Duodenal mucosa (tissue), 2 donors: ENCODE measurements at regions not wholly inside any gene's neighbourhood (a gene's known extent, or its start where the extent isn't known, plus 50 kb on each side); places are given as distances from the start of the nearest gene placed in this dataset.

Source experiments
- H3K27ac ChIP-seq: one replicate; pipeline ENCODE4 v1.7.0; 2013; ENCODE audit warnings: low read depth, low read length
- H3K27me3 ChIP-seq, 2 donors: one replicate each; pipeline ENCODE4 v1.7.0; 2013; ENCODE audit warnings: low read length in 2 of 2, control low read depth in 1 of 2; ENCODE audit not compliant: insufficient read depth in 2 of 2, control insufficient read depth in 1 of 2
- H3K36me3 ChIP-seq, 2 donors: one replicate each; pipeline ENCODE4 v1.7.0; 2013; ENCODE audit warnings: low read length in 2 of 2, control low read depth in 1 of 2; ENCODE audit not compliant: insufficient read depth in 2 of 2, control insufficient read depth in 1 of 2
- H3K4me1 ChIP-seq, 2 donors: one replicate each; pipeline ENCODE4 v1.7.0; 2013; ENCODE audit warnings: low read length in 2 of 2, control low read depth in 1 of 2; ENCODE audit not compliant: insufficient read depth in 2 of 2, control insufficient read depth in 1 of 2
- H3K4me3 ChIP-seq, 2 donors: one replicate each; pipeline ENCODE4 v1.7.0; 2013; ENCODE audit warnings: low read length in 2 of 2, low read depth in 1 of 2
- H3K9ac ChIP-seq, 2 donors: one replicate each; pipeline ENCODE4 v1.7.0; 2013; ENCODE audit warnings: low read length in 2 of 2, low read depth in 1 of 2
- H3K9me3 ChIP-seq, 2 donors: one replicate each; pipeline ENCODE4 v1.7.0; 2013; ENCODE audit warnings: low read length in 2 of 2, control low read depth in 1 of 2; ENCODE audit not compliant: control insufficient read depth in 1 of 2

DNA sequence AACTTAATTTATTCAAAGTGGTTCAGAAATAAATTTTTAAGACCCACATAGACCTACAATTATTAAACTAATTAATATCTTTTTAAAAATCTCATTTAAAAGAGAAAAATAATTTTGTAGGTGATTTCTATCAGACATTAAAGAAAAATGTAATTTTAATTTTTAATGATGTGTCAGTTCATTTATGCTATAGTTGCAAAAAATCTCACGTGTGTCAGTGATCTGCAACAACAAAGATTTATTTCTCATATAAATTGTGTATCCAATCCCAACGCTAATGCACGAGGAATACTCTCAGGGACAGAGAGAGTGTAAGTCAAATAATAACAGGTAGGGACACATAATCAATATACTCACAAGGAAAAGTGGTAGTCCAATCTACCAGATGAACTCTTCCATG, 456.6 kb upstream of the CCDC54 start:
- no peaks in the 10 kb centered on the region for H3K27me3 ChIP-seq
- H3K27ac ChIP-seq = no peak overlapping the region
- no peaks in the 10 kb centered on the region for H3K9me3 ChIP-seq
- H3K9ac ChIP-seq = no peak overlapping the region
- H3K4me3 ChIP-seq = no peak overlapping the region
- H3K36me3 ChIP-seq = no peaks in the 10 kb centered on the region
- no peaks in the 10 kb centered on the region for H3K4me1 ChIP-seq

DNA sequence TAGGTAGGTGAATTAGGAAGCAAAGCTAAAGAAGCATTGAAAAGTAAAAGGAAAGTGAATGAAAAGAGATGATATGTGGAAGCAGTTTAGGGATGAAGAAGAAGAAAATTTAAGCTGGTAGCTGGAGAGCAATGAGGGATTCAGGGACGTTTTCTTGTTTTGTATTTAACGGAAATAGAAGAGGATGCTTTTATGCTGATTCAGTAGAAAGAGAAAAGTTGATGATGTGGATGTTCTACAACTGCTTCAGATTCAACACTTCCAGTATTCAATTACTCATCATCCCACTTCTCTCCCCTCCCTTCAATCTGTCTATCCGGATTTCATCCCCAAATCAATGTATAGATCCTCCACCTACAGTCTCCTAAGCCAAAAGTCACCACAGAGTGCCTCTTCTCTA, 448.2 kb upstream of the CCDC54 start:
- no peak overlapping the region for H3K9ac ChIP-seq
- peaks cover 2 to 6% of the 10 kb centered on the region in 2 donors for H3K9me3 ChIP-seq
- no peak overlapping the region for H3K4me3 ChIP-seq
- no peak overlapping the region for H3K27ac ChIP-seq
- H3K27me3 ChIP-seq = no peaks in the 10 kb centered on the region
- no peaks in the 10 kb centered on the region for H3K36me3 ChIP-seq
- no peaks in the 10 kb centered on the region for H3K4me1 ChIP-seq

DNA sequence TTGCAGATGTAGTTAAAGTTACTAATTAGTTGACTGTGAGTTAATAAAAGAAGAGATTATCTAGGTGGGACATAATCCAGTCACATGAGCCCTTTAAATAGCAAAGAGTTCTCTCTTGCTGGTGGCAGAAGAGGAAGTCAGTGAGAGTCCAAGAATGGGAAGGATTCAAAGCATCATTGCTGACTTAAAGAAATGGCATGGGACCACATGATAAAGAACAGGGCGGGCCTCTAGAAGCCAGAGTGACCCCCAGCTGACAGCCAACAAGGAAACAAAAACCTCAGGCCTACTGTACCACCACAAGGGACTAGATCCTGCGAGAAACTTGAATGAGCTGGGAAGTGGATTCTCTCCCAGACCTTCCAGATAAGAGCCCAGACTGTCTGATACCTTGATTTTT, 447.2 kb upstream of the CCDC54 start:
- no peak overlapping the region for H3K4me3 ChIP-seq
- no peaks in the 10 kb centered on the region for H3K27me3 ChIP-seq
- H3K36me3 ChIP-seq = no peaks in the 10 kb centered on the region
- no peak overlapping the region for H3K27ac ChIP-seq
- no peak overlapping the region for H3K9ac ChIP-seq
- H3K4me1 ChIP-seq = no peaks in the 10 kb centered on the region
- peaks cover 5 to 11% of the 10 kb centered on the region in 2 donors for H3K9me3 ChIP-seq

DNA sequence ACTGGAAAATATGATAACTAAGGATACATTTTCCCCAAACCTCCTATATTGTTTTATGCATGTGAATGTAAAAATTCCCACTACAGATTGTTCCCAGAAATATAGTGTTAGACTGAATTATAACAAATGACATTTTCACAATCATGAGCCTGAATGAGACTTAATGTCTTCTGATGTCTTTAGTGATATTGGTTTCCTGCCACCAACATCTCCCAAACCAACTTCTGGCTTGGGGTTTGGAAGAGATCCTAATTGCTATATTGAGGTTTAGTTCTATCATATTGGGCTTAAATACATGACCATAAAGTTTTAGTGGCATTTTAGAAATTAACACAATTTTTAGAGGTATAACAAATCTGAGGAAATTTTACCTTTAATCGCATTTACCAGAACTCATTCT, 445.3 kb upstream of the CCDC54 start:
- Histone ChIP-seq H3K27ac (no peak overlapping the region), H3K4me3 (no peak overlapping the region), H3K9ac (no peak overlapping the region), H3K27me3 (no peaks in the 10 kb centered on the region), H3K4me1 (no peaks in the 10 kb centered on the region), H3K9me3 (peaks cover 5 to 11% of the 10 kb centered on the region in 2 donors), H3K36me3 (no peaks in the 10 kb centered on the region)

DNA sequence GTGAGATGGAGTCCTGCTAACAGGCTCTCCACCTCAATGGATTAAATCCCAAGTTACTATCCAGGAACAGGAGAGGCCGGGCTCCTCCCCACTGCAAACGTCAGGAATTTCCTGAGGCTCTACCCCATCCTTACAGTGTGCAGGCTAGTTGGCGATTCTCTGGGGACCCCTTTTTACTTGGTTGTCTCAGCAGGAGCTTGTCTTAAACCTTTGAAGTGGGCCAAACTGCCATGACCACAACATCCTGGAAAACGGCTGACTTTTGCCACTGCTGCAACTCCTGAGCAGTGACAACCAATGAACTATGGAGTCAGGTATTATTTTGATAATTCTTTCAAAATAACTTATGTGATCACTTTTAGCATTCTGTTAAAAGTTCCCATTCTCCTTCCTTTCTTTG, 440.9 kb upstream of the CCDC54 start:
- H3K27ac ChIP-seq = no peak overlapping the region
- H3K9ac ChIP-seq = no peak overlapping the region
- no peaks in the 10 kb centered on the region for H3K27me3 ChIP-seq
- no peaks in the 10 kb centered on the region for H3K4me1 ChIP-seq
- no peaks in the 10 kb centered on the region for H3K36me3 ChIP-seq
- no peak overlapping the region for H3K4me3 ChIP-seq
- peaks cover 5 to 8% of the 10 kb centered on the region in 2 donors for H3K9me3 ChIP-seq

DNA sequence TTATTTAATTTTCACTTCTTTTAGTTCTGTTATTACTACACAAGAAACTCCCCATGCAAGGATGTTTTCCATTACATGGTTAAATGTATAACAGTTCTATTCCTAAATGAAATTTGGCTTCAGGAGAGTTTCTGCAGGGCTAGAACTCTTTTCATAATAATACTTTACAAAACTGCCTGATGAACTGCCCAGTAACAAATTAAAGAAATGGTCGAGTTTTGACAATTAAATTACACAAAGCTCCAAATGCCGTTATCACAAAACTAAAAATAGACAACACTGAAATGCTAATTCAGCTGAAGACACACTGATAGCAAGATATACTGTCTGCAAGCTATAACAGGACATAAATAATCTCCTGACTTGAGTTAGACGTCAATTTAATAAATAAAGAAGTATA, 435.2 kb upstream of the CCDC54 start:
- Histone ChIP-seq H3K4me3 (no peak overlapping the region), H3K9me3 (no peaks in the 10 kb centered on the region), H3K4me1 (no peaks in the 10 kb centered on the region), H3K9ac (no peak overlapping the region), H3K27me3 (no peaks in the 10 kb centered on the region), H3K36me3 (no peaks in the 10 kb centered on the region), H3K27ac (no peak overlapping the region)

DNA sequence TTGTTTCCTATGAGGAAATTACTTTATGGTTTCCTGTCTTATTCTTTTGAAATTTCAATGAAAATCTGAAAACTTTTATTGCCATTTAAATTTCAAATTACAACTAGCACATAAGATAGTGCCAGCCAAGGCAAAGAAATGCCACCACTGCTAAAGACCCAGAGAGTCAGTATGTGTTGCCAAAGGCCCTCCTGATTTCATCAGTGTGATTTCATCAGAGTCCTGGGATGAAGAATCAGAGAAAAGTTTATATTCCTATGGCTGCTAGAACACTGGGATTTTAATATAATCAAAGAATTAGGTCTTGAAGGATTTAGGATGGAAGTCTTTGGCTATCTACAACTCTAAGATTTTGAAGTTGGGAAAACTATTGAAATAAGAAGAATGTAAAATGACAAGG, 434.2 kb upstream of the CCDC54 start:
- no peaks in the 10 kb centered on the region for H3K4me1 ChIP-seq
- no peaks in the 10 kb centered on the region for H3K9me3 ChIP-seq
- no peaks in the 10 kb centered on the region for H3K36me3 ChIP-seq
- no peaks in the 10 kb centered on the region for H3K27me3 ChIP-seq
- no peak overlapping the region for H3K27ac ChIP-seq
- no peak overlapping the region for H3K9ac ChIP-seq
- H3K4me3 ChIP-seq = no peak overlapping the region

DNA sequence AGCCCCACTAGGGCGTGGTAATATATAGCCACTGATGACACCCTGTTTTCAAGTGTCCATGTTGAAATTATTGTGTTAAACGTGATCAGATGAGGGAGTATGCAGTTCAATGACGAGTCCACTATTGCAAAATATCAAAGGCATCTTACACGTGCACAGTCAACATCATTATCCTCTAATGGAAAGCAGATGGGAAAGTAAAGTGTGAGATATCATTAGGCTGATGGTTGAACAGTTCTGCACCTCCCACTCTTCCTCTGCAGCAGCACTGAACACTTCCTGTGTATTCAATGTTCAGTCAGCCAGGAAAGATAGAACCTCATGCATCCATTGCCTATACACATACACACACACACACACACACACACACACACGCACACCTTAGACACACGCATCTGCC, 431.8 kb upstream of the CCDC54 start:
- H3K9ac ChIP-seq = no peak overlapping the region
- H3K36me3 ChIP-seq = no peaks in the 10 kb centered on the region
- H3K4me3 ChIP-seq = no peak overlapping the region
- H3K4me1 ChIP-seq = no peaks in the 10 kb centered on the region
- H3K27me3 ChIP-seq = no peaks in the 10 kb centered on the region
- H3K9me3 ChIP-seq = no peaks in the 10 kb centered on the region
- no peak overlapping the region for H3K27ac ChIP-seq

DNA sequence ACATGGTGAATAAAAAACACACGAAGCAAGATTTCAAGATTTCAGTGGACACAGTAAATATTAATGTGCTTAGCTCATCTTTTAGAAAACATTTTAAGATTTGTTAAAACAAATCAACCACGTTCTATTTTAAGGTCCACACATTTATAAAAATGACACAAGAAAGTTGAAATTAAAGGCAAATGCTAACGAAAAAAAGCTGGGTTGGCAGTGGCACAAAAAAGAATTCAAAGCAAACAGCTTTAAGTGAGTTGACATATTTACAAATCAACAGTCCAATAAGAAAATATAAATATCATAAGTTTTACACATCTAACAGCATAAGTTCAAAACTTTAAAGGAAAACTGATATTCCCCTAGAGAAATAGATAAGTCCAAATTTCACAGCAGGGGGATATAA, 430.4 kb upstream of the CCDC54 start:
- Histone ChIP-seq H3K4me1 (no peaks in the 10 kb centered on the region), H3K27ac (no peak overlapping the region), H3K36me3 (no peaks in the 10 kb centered on the region), H3K4me3 (no peak overlapping the region), H3K9me3 (no peaks in the 10 kb centered on the region), H3K27me3 (no peaks in the 10 kb centered on the region), H3K9ac (no peak overlapping the region)

DNA sequence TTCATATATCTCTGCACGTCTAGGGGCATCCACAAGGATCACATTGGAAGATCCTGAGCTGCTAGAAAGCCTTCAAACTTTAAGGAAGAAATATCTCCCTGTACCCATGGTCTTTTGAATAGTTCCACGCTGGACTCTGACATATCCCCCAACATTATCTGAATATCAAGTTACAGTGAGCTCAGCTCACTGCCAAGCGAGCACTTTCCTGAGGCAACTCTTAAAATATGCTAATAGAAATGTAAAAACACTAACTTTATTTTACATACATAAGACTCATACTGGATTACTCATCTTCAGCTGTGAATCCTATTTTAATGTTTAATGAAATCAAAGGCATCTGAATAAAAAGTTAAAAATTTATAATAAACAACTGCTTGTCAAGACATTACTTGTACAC, 420.2 kb upstream of the CCDC54 start:
- Histone ChIP-seq H3K9me3 (peaks cover 0 to 2% of the 10 kb centered on the region in 2 donors), H3K4me3 (no peak overlapping the region), H3K27ac (no peak overlapping the region), H3K4me1 (no peaks in the 10 kb centered on the region), H3K27me3 (no peaks in the 10 kb centered on the region), H3K36me3 (no peaks in the 10 kb centered on the region), H3K9ac (no peak overlapping the region)

DNA sequence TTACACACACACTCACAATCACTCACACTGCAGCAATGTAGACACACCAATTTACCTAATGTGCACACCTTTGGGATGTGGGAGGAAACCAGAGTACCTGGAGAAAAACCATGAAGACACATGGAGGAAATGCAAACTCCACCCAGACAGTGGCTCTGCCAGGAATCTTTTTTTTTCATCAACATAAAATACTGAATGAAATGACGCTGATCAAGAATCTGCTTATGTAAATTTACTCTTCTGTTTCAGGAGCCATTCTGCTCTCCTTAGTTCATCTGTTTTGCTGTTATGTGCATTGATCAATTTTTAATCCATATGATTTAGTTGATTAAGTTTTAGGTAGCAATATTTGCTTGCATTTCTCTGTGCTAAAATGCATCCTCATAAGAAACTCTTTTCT, 414.2 kb upstream of the CCDC54 start:
- H3K4me3 ChIP-seq = no peak overlapping the region
- no peaks in the 10 kb centered on the region for H3K36me3 ChIP-seq
- H3K4me1 ChIP-seq = no peaks in the 10 kb centered on the region
- no peak overlapping the region for H3K27ac ChIP-seq
- no peaks in the 10 kb centered on the region for H3K27me3 ChIP-seq
- H3K9ac ChIP-seq = no peak overlapping the region
- no peaks in the 10 kb centered on the region for H3K9me3 ChIP-seq
